ENCODE measurements at regions not wholly inside any gene's neighbourhood (a gene's known extent, or its start where the extent isn't known, plus 50 kb on each side); places are given as distances from the start of the nearest gene placed in this dataset.

GRCh38 chr6:156691018-156691417 is 86.2 kb upstream of the ARID1B start:
- H2AFZ ChIP-seq (replicated peaks) = no peak overlapping the region
- no peak overlapping the region for H3K27ac Mint-ChIP-seq
- TF ChIP-seq EZH2 (IDR thresholded peaks at IDR 0.05) (no peak), EZH2phosphoT487 (IDR thresholded peaks at IDR 0.05) (no peak)
- TF ChIP-seq, protein P1, sequence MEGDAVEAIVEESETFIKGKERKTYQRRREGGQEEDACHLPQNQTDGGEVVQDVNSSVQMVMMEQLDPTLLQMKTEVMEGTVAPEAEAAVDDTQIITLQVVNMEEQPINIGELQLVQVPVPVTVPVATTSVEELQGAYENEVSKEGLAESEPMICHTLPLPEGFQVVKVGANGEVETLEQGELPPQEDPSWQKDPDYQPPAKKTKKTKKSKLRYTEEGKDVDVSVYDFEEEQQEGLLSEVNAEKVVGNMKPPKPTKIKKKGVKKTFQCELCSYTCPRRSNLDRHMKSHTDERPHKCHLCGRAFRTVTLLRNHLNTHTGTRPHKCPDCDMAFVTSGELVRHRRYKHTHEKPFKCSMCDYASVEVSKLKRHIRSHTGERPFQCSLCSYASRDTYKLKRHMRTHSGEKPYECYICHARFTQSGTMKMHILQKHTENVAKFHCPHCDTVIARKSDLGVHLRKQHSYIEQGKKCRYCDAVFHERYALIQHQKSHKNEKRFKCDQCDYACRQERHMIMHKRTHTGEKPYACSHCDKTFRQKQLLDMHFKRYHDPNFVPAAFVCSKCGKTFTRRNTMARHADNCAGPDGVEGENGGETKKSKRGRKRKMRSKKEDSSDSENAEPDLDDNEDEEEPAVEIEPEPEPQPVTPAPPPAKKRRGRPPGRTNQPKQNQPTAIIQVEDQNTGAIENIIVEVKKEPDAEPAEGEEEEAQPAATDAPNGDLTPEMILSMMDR (IDR thresholded peaks at IDR 0.05) = no peak
- H3K4me1 ChIP-seq = peaks cover 3% of the 10 kb centered on the region
- no peak overlapping the region for H3K4me2 ChIP-seq
- no peaks in the 10 kb centered on the region for H3K9me3 ChIP-seq (ENCODE audit: low read depth)
- H3K4me3 ChIP-seq = no peak overlapping the region
- H3K9ac ChIP-seq = no peak overlapping the region
- no peaks in the 10 kb centered on the region for H3K36me3 ChIP-seq
- no peaks in the 10 kb centered on the region for H3K79me2 ChIP-seq (ENCODE audit: low read depth)
- no peak for DNase-seq (ENCODE audit: low spot score)
- peaks cover 10% of the 10 kb centered on the region for H3K4me1 Mint-ChIP-seq
- H3K4me3 Mint-ChIP-seq = no peak overlapping the region
- H4K20me1 ChIP-seq (ENCODE audit: low read depth) = no peaks in the 10 kb centered on the region
- H3K27me3 ChIP-seq = peaks cover 9% of the 10 kb centered on the region
- H3K27me3 Mint-ChIP-seq (ENCODE audit: insufficient read depth, low read depth) = peaks cover 10% of the 10 kb centered on the region
- no peak overlapping the region for H3K27ac ChIP-seq
- no peaks in the 10 kb centered on the region for H3K9me3 Mint-ChIP-seq
- H3F3A ChIP-seq (ENCODE audit: low read depth) = peaks cover 20% of the 10 kb centered on the region
- H3K36me3 Mint-ChIP-seq = no peaks in the 10 kb centered on the region

- Mint-ChIP-seq H3K27ac (no peak overlapping the region), H3K4me1 (peaks cover 21% of the 10 kb centered on the region), H3K27me3 (ENCODE audit: insufficient read depth, low read depth) (peaks cover 11% of the 10 kb centered on the region), H3K36me3 (no peaks in the 10 kb centered on the region), H3K9me3 (no peaks in the 10 kb centered on the region), H3K4me3 (no peak overlapping the region)
- Histone ChIP-seq H3K27ac (no peak overlapping the region), H3K27me3 (peaks cover 9% of the 10 kb centered on the region), H3F3A (ENCODE audit: low read depth) (peaks cover 26% of the 10 kb centered on the region), H3K4me3 (no peak overlapping the region), H2AFZ (replicated peaks) (no peak overlapping the region), H4K20me1 (ENCODE audit: low read depth) (no peaks in the 10 kb centered on the region), H3K4me1 (peaks cover 10% of the 10 kb centered on the region), H3K4me2 (no peak overlapping the region), H3K9me3 (ENCODE audit: low read depth) (no peaks in the 10 kb centered on the region), H3K36me3 (no peaks in the 10 kb centered on the region), H3K9ac (no peak overlapping the region), H3K79me2 (ENCODE audit: low read depth) (no peaks in the 10 kb centered on the region)
- TF ChIP-seq EZH2 (IDR thresholded peaks at IDR 0.05) = no peak
- TF ChIP-seq EZH2phosphoT487 (IDR thresholded peaks at IDR 0.05) = no peak
- TF ChIP-seq, protein P1 (IDR thresholded peaks at IDR 0.05) = no peak
- DNase-seq (ENCODE audit: low spot score) = no peak
Measured at GRCh38 chr6:156689656-156690055, 87.5 kb upstream of the ARID1B start.

DNA sequence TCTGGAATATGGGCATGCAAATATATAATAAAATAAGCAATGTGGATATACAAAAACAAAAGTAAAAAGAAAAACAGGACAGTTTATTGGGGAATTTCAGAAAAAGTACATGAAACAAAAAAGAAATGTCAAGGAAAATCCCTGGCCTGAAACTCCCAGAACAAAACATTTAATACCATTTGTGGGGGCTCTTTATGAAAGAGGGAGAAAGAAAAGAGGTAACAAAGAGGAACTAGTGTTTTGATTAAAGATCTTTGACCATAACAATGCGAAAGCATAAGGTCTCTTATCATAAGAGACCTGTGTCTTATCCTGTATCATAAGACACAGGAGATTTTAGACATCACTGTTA is 88.6 kb upstream of the ARID1B start:
- Histone ChIP-seq H3K9ac (no peak overlapping the region), H3K27ac (no peak overlapping the region), H3F3A (ENCODE audit: low read depth) (peaks cover 26% of the 10 kb centered on the region), H3K27me3 (peaks cover 9% of the 10 kb centered on the region), H2AFZ (replicated peaks) (no peak overlapping the region), H3K36me3 (no peaks in the 10 kb centered on the region), H3K79me2 (ENCODE audit: low read depth) (no peaks in the 10 kb centered on the region), H3K4me1 (peaks cover 10% of the 10 kb centered on the region), H3K9me3 (ENCODE audit: low read depth) (no peaks in the 10 kb centered on the region), H4K20me1 (ENCODE audit: low read depth) (no peaks in the 10 kb centered on the region), H3K4me3 (no peak overlapping the region), H3K4me2 (no peak overlapping the region)
- Mint-ChIP-seq H3K4me3 (peak overlapping the region; percentile 85), H3K4me1 (peaks cover 21% of the 10 kb centered on the region), H3K9me3 (no peaks in the 10 kb centered on the region), H3K36me3 (no peaks in the 10 kb centered on the region), H3K27me3 (ENCODE audit: insufficient read depth, low read depth) (peaks cover 11% of the 10 kb centered on the region), H3K27ac (no peak overlapping the region)
- TF ChIP-seq, protein P1 (IDR thresholded peaks at IDR 0.05) = no peak
- TF ChIP-seq EZH2 (IDR thresholded peaks at IDR 0.05) = no peak
- no peak for TF ChIP-seq EZH2phosphoT487 (IDR thresholded peaks at IDR 0.05)
- DNase-seq (ENCODE audit: low spot score) = no peak

Data from neural progenitor cell (in vitro differentiated cells).